ENCODE measurements at regions not wholly inside any gene's neighbourhood (a gene's known extent, or its start where the extent isn't known, plus 50 kb on each side); places are given as distances from the start of the nearest gene placed in this dataset.

- dilution Hi-C loops (cut with HindIII; ENCODE audit: low sequenced_read_pairs, unreplicated experiment) (no loop called here), in situ Hi-C loops (cut with MboI; ENCODE audit: low sequenced_read_pairs) (no loop called here)
Measured at GRCh38 chr1:165116732-165117131, 239.8 kb downstream of the LMX1A start.

More at GRCh38 chr1:165116732-165117131, 239.8 kb downstream of the LMX1A start:
- DNase-seq, result peak; percentile 56
- Histone ChIP-seq H2BK15ac (ENCODE audit: low read depth, low read length) (no peak overlapping the region), H3K9me3 (ENCODE audit: control insufficient read depth, insufficient read depth, low read length) (no peaks in the 10 kb centered on the region), H2BK120ac (ENCODE audit: low read depth, low read length) (no peak overlapping the region), H2BK5ac (ENCODE audit: low read depth, low read length, poor library complexity, severe bottlenecking) (no peak overlapping the region), H3K36me3 (ENCODE audit: control insufficient read depth, insufficient read depth, low read length) (no peaks in the 10 kb centered on the region), H3K18ac (ENCODE audit: low read depth, low read length) (no peak overlapping the region), H3K4me3 (ENCODE audit: insufficient read depth, low read depth, low read length) (no peak overlapping the region), H2AFZ (replicated peaks; ENCODE audit: low read length, poor library complexity) (no peak overlapping the region), H2BK20ac (ENCODE audit: low read depth, low read length) (no peak overlapping the region), H4K5ac (ENCODE audit: low read depth, low read length) (no peak overlapping the region), H2AK5ac (ENCODE audit: low read depth, low read length) (no peak overlapping the region), H3K4me1 (ENCODE audit: control insufficient read depth, insufficient read depth, low read length) (no peaks in the 10 kb centered on the region), H3K9me1 (ENCODE audit: insufficient read depth, low read length) (no peaks in the 10 kb centered on the region; the same call in 1 of the 2 replicates), H2AK9ac (replicated peaks; ENCODE audit: low read depth, low read length, poor library complexity) (no peak overlapping the region), H3K4me2 (ENCODE audit: low read depth, low read length) (no peak overlapping the region), H4K8ac (ENCODE audit: low read depth in 2 of 2, low read length in 2 of 2) (no peak overlapping the region), H4K91ac (ENCODE audit: insufficient read depth, low read depth, low read length) (no peak overlapping the region), H3K27ac (ENCODE audit: insufficient read depth, low read length) (no peak overlapping the region), H3K14ac (replicated peaks; ENCODE audit: low read depth, low read length) (no peak overlapping the region), H3K23ac (ENCODE audit: low read depth, low read length) (no peak overlapping the region), H4K20me1 (ENCODE audit: insufficient read depth, low read length) (no peaks in the 10 kb centered on the region), H3K4ac (ENCODE audit: low read depth, low read length) (no peak overlapping the region), H3K56ac (ENCODE audit: extremely low read depth, insufficient read depth, low read length) (no peak overlapping the region), H3K9ac (ENCODE audit: low read depth, low read length) (no peak overlapping the region), H3K27me3 (ENCODE audit: control insufficient read depth, insufficient read depth, low read length) (no peaks in the 10 kb centered on the region; the same call in 1 of the 2 replicates), H3K79me1 (ENCODE audit: low read depth in 1 of 2, low read length in 2 of 2) (no peaks in the 10 kb centered on the region)
- ChIA-PET POLR2A (ENCODE audit: unreplicated experiment) (no interaction called here), CTCF (no interaction called here)
- TF ChIP-seq MAFK (IDR thresholded peaks at IDR 0.05; ENCODE audit: low read depth, low read length) (no peak), BHLHE40 (IDR thresholded peaks at IDR 0.05; ENCODE audit: low read depth, low read length) (no peak), MAZ (IDR thresholded peaks at IDR 0.05; ENCODE audit: borderline replicate concordance, low read depth, low read length) (no peak), NFE2L2 (IDR thresholded peaks at IDR 0.05; ENCODE audit: low read depth, low read length) (no peak), RCOR1 (IDR thresholded peaks at IDR 0.05; ENCODE audit: insufficient replicate concordance, low read length) (no peak), RFX5 (IDR thresholded peaks at IDR 0.05; ENCODE audit: low read depth, low read length) (no peak), CEBPB (IDR thresholded peaks at IDR 0.05; ENCODE audit: low read depth, low read length) (no peak), USF2 (IDR thresholded peaks at IDR 0.05; ENCODE audit: low read depth, low read length) (no peak), ELK1 (IDR thresholded peaks at IDR 0.05; ENCODE audit: borderline replicate concordance, low read depth, low read length) (no peak)
- WGBS, 2 experiments (ENCODE audit: extremely low coverage in 2 of 2, insufficient read length in 1 of 2), result no CpG with 5 or more reads among the region's 6 CpGs
- intact Hi-C loops (cut with micrococcal nuclease), result loop anchor here (10.0 kb wide), 1 partner anchor 478 kb away; no protein-coding TSS in a partner anchor
- BruUV-seq (replicated peaks), result no TSS peak
- ATAC-seq (ENCODE audit: low read depth), result peak; percentile 37

Measured in IMR-90 (cell line).